Right kidney (tissue), 1 donor: ENCODE measurements at regions not wholly inside any gene's neighbourhood (a gene's known extent, or its start where the extent isn't known, plus 50 kb on each side); places are given as distances from the start of the nearest gene placed in this dataset.
"Not testable (repeated sequence)": the region's sequence is repeated elsewhere in the genome, so short reads cannot be mapped to it uniquely, and the experiment has no call there.

Experiments
- DNase-seq: peaks from one replicate; pipeline ENCODE4 v3.0.0-alpha.2; 2016

- no peak for DNase-seq
These were observed 116.0 kb upstream of the LRPAP1 start for GRCh38 chr4:3648195-3648594.

GRCh38 chr4:3647421-3647820, 115.2 kb upstream of the LRPAP1 start:
- DNase-seq = no peak

DNA sequence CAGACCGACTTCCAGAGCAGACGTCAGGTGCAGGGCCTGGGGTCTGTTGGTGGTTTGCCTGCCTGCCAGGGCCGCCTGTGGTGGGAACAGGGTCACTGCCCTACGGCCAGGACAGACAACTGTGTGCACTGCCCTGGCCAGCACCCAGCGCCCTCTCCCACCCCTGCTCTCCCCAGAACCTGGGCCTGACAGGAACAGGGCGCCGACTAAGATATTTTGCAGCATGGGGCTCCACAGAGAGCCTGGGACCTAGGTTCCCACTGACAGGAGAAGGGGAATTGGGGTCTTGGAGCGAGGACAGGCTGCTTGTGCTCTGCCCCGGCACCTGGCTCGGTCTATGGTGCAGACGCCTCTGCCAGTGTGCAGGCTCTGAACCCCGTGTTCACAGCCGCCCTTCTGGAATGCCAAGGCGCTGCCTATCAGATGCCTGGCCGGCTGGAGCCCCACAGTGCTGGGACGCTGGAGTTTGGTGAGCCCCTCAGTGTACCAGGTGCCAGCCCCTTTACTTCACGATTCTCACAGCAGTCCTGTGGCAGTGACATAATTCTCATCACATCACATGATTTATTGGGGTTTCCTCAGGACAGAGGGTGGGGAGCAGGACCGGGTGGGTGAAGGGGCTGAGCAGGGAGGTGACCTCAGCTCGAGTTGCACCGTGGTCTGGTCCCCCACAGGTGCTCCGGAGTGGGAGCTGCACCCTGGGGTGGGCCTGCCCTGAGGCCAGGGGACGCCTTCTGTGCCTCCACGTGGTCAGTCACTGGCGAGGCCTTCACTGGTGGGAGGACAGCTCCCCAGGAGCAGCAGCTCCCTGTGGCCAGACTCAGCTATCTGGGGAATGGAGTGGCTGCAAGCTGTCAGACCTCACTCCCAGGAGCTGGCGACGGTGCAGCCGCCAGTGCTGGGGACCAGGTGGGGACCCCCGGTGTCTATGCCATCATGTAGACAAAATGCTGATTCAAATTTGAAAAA, 113.8 kb upstream of the LRPAP1 start:
- no peak for DNase-seq

DNA sequence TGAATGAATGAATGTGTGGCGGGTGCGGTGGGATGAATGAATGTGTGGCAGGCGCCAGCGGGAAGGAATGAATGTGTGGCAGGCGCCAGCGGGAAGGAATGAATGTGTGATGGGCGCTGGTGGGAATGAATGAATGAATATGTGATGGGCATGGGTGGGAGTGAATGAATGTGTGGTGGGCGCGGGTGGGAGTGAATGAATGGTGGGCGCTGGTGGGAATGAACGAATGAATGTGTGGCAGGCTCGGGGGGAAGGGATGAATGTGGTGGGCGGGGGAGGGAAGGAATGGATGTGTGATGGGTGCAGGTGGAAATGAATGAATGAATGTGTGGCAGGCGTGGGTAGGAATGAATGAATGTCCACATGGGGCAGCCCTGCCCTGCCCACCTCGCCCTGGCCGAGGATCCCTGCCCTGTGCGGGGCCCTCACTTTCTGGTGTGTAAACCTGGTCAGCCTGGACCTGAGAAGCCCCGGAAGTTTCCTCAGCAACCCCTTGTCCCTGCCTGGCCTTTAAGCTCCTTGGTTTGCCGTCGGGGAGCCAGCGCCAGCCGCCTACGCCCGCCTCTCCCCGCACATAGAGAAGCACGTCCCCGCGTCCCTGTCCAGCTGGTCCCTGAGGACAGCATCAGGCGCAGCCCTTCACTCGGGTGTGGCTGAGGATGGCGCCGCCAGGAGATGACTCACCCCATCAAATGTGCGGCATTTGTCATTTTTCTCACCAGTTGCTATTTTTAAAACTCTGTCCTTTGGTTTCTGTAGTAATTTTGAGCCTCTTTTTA, 112.8 kb upstream of the LRPAP1 start:
- no peak for DNase-seq

DNA sequence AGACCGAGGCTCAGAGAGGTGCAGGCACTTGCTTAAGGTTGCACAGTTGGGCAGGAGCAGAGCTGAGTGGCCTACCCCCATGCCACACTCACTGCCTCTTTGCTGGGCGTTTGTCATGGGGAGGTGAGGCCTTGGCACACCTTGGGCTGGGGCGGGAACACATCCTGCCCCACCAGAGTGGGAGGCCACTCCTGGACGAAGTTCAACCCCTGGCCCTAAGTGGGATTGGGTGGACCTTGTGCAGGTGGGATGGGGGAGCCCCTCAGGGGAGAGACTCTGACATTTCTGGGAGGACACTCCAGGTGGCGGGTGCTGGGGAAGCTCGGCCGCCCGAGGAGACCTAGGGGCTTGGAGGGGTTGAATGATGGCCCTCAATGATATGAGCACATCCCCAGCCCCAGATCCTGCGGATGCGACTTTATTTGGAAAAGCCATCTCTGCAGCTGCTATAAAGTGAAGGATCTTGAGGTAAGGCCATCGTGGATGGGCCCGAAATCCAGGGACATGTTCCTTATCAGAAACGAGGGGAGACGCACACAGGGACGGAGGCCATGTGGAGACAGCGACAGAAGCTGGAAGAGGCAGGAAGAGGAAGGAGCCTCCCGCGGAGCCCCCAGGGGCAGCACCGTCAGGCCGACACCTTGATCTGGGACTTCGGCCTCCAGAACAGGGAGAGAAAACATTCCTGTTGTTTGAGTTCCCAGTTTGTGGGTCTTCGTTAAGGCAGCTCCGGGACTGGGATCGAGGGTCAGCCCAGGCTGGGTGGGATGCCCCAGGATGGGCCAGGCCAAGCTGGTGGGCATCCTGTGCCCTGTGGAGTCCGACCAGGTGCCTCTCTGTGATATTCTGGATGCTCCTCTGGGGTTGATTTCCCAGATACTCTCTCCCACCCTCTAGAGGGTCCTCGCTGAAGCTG, 111.6 kb upstream of the LRPAP1 start:
- DNase-seq = no peak

GRCh38 chr4:3642806-3643517, 110.7 kb upstream of the LRPAP1 start:
- no peak for DNase-seq

GRCh38 chr4:3642056-3642630, 109.9 kb upstream of the LRPAP1 start:
- DNase-seq = no peak

GRCh38 chr4:3641501-3641900, 109.3 kb upstream of the LRPAP1 start:
- DNase-seq = no peak

DNA sequence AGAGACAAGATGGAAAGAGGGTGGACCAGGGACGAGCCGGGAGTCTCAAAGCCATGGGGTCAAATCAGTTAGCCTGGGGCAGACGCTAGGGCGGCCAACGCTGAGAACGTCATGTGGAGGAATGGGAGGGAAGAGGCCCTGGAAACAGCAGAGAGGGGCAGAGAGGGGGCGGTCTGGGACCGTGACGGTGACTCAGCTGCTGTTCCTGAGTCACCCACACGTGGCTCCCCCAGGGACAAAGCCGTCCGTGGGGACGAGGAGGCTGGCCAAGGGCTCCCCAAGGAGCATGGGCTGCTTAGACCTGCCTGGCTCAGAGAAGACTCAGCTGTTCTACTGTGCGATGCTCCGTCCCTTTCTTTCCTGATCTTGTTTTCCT, 108.4 kb upstream of the LRPAP1 start:
- DNase-seq = no peak

DNA sequence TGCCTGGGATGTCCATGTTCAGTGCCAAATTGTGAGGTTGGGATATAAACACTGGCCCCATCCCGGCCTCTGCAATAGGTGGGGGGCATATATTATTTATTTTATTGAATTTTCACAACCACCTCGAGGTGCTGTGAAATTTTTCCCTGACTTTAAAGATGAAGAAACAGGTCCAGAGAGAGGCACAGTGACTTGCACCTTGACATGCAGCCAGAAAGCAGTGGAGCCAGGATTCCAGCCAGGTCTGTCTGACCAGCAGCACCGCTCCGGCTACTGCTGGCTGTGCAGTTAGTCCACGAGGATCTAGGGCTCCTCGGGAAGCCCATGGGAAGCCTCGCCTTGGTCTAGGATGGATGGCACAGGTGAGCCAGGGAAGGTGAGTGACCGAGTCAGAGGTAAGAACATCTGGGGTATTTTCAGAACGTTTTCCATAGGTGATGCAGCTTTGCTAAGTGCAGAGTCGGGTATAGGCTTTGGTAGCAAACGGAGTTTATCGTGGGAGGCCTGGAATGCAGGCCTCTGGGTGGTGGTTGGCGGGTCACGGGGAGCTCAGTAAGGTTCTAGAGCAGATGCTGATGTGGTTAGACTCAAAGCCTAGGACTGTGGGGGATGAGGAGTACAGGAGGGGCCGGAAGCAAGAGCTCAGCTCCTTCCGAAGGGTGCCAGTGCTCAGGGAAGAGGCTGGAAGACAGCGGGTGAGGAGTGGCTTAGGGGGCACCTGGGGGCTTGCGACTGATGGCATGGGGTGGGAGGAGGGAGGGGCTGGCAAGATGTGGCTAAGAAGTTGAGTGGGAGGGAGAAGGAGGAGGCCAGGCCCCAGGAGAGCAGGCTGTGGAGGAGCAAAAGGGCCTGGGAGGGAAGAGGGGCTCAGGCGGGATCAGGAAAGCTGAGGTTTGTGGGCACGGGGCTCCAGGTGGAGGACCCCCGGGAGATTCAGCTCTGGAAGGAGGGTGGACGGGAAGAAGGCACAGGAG, 107.7 kb upstream of the LRPAP1 start:
- no peak for DNase-seq

DNA sequence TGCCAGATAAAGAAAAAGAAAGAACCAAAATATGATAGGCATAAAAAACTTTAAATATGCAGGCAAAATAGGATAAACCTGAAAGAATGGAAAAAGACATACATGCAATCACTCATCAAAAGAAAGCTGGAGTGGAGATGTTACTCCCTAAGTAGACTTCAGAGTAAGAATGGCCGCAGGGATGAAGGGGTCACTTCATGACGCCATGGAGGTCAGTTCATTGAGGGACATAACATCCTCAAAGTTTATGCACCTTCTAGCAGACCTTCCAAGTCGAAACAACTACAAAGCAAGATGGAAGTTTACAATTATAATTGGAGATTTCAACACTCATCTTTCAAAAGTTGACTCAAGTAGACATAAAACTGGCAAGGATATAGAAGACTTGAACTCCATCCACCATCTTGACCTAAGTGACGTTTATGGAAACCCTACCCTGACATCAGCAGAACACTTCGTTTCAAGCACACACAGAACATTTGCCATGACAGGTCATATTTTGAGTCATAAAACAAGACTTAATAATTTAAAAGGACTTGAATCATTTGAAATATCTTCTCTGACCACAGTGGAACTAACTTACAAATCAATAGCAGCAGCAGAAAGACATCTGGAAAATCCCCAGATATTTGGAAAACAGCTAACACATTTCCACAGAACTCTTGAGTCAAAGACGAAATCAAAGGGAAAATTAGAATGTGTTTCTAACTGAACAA, 106.0 kb upstream of the LRPAP1 start:
- no peak for DNase-seq

- no peak for DNase-seq
These were observed 105.2 kb upstream of the LRPAP1 start for GRCh38 chr4:3637326-3638016.

GRCh38 chr4:3636646-3637320, 104.6 kb upstream of the LRPAP1 start:
- no peak for DNase-seq

- not testable (repeated sequence) for DNase-seq
These were observed 103.8 kb upstream of the LRPAP1 start for GRCh38 chr4:3636020-3636419.

- DNase-seq = no peak
These were observed 102.9 kb upstream of the LRPAP1 start for GRCh38 chr4:3634894-3635820.

DNA sequence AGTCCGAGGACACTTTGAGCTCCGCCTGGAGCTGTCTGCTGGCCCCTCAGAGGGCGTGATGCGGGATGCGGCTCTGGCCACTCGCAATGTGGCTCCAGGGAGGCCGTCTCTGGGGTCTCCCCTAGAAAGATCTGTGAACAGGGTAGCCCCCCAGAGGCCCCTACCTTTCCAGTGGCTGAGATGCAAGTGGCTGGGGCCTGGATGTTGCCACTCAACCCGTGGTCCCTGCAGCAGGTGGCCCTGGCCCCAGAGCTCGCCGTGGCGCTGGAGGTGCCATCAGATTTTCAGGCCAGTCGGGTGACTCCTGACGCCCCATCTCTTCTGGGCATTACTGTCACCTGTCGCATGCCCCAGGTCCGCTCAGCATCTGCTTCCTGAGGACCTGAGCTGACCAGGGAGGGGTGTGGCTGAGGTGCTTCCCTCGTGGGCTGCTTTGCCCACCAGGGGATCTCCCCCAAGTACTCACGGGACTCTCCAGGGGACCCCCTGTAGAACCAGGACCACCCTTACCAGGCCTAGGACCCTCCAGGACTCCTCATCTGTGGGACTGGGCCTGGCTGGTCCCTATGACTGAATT, 102.1 kb upstream of the LRPAP1 start:
- DNase-seq = no peak

- not testable (repeated sequence) for DNase-seq
These were observed 101.1 kb upstream of the LRPAP1 start for GRCh38 chr4:3633277-3633676.
